ENCODE measurements at regions not wholly inside any gene's neighbourhood (a gene's known extent, or its start where the extent isn't known, plus 50 kb on each side); places are given as distances from the start of the nearest gene placed in this dataset.

DNA sequence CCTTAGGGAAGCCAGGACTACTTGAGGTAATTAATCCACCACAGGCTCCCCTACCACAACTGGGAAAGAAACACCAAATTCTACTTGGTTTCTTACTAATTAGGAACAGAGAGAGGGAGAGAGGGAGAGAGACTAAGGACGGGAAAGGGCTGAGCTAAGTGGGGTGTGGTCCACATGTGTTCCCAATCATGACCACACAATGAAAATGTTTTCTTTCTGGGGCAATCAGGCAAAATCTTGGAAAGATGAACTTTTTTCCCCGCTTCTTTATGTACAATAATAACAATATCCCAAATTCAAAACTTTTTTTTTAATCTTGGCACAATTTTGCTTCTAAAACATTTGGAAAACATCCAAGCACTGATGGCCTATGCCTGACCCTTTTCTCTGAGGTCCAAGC, 734.4 kb downstream of the MAFB start:
- no peaks in the 10 kb centered on the region for H3K27me3 ChIP-seq (ENCODE audit: low read length)
- ATAC-seq = no peak
- no peak overlapping the region for H2AFZ ChIP-seq (ENCODE audit: low read length)
- H3K9ac ChIP-seq (ENCODE audit: low read length) = no peak overlapping the region
- POLR2A ChIA-PET (ENCODE audit: unreplicated experiment) = no interaction called here
- H3K4me1 ChIP-seq (ENCODE audit: insufficient read depth, low read length) = no peaks in the 10 kb centered on the region
- H4K20me1 ChIP-seq (ENCODE audit: low read length) = no peaks in the 10 kb centered on the region
- H3K36me3 ChIP-seq (ENCODE audit: low read depth, low read length) = no peaks in the 10 kb centered on the region
- H3K4me2 ChIP-seq (ENCODE audit: low read length) = no peak overlapping the region
- peaks cover 18% of the 10 kb centered on the region for H3K9me3 ChIP-seq (ENCODE audit: low read length)
- no peak for DNase-seq
- BruUV-seq (replicated peaks) = no TSS peak
- H3K4me3 ChIP-seq (ENCODE audit: low read length) = no peak overlapping the region
- intact Hi-C loops (cut with micrococcal nuclease) = no loop called here
- H3K79me2 ChIP-seq (ENCODE audit: low read length) = no peaks in the 10 kb centered on the region
- TF ChIP-seq, protein P1, sequence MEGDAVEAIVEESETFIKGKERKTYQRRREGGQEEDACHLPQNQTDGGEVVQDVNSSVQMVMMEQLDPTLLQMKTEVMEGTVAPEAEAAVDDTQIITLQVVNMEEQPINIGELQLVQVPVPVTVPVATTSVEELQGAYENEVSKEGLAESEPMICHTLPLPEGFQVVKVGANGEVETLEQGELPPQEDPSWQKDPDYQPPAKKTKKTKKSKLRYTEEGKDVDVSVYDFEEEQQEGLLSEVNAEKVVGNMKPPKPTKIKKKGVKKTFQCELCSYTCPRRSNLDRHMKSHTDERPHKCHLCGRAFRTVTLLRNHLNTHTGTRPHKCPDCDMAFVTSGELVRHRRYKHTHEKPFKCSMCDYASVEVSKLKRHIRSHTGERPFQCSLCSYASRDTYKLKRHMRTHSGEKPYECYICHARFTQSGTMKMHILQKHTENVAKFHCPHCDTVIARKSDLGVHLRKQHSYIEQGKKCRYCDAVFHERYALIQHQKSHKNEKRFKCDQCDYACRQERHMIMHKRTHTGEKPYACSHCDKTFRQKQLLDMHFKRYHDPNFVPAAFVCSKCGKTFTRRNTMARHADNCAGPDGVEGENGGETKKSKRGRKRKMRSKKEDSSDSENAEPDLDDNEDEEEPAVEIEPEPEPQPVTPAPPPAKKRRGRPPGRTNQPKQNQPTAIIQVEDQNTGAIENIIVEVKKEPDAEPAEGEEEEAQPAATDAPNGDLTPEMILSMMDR (conservative IDR thresholded peaks at IDR 0.05; ENCODE audit: low read depth, low read length) = no peak
- TF ChIP-seq EZH2 (IDR thresholded peaks at IDR 0.05; ENCODE audit: low read length, unreplicated experiment) (no peak), EZH2phosphoT487 (IDR thresholded peaks at IDR 0.05; ENCODE audit: borderline replicate concordance, low read length) (no peak)
- H3K9me2 ChIP-seq (replicated peaks; ENCODE audit: low read length) = no peaks in the 10 kb centered on the region
- no peaks in the 10 kb centered on the region for H3F3A ChIP-seq (ENCODE audit: low read length, unreplicated experiment)
- H3K27ac ChIP-seq (ENCODE audit: low read length) = no peak overlapping the region
- CTCF ChIA-PET = no interaction called here

DNA sequence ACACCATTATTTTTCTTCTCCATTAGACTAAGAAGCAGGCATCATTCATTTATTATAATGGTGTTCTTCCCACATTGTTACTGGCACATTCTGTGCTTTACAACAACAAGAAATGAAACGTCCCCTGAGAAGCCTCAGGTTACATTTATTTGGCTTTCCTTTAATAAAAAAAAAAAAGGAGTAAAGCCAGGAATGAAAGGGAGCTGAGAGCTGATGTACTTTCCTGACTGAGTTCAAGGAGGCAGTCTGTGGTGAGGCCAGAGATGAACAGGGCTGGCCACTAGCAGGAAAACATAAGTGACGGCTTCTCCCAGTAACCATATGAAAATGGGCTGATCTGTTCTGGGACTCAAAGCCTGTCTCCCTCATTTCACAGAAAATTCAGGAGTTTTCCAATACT, 742.1 kb downstream of the MAFB start:
- Histone ChIP-seq H4K20me1 (ENCODE audit: low read length) (no peaks in the 10 kb centered on the region), H3K36me3 (ENCODE audit: low read depth, low read length) (no peaks in the 10 kb centered on the region), H3K4me3 (ENCODE audit: low read length) (no peak overlapping the region), H3K9ac (ENCODE audit: low read length) (no peak overlapping the region), H3K79me2 (ENCODE audit: low read length) (no peaks in the 10 kb centered on the region), H3K9me2 (replicated peaks; ENCODE audit: low read length) (no peaks in the 10 kb centered on the region), H3K4me2 (ENCODE audit: low read length) (no peak overlapping the region), H3K9me3 (ENCODE audit: low read length) (peaks cover 3% of the 10 kb centered on the region), H3K27ac (ENCODE audit: low read length) (no peak overlapping the region), H3F3A (ENCODE audit: low read length, unreplicated experiment) (no peaks in the 10 kb centered on the region), H3K27me3 (ENCODE audit: low read length) (no peaks in the 10 kb centered on the region), H2AFZ (ENCODE audit: low read length) (no peak overlapping the region), H3K4me1 (ENCODE audit: insufficient read depth, low read length) (no peaks in the 10 kb centered on the region)
- POLR2A ChIA-PET (ENCODE audit: unreplicated experiment) = no interaction called here
- no TSS peak for BruUV-seq (replicated peaks)
- TF ChIP-seq, protein P1 (conservative IDR thresholded peaks at IDR 0.05; ENCODE audit: low read depth, low read length) = no peak
- TF ChIP-seq EZH2 (IDR thresholded peaks at IDR 0.05; ENCODE audit: low read length, unreplicated experiment) (no peak), EZH2phosphoT487 (IDR thresholded peaks at IDR 0.05; ENCODE audit: borderline replicate concordance, low read length) (no peak)
- ATAC-seq = no peak
- CTCF ChIA-PET = no interaction called here
- no peak for DNase-seq
- intact Hi-C loops (cut with micrococcal nuclease) = no loop called here

DNA sequence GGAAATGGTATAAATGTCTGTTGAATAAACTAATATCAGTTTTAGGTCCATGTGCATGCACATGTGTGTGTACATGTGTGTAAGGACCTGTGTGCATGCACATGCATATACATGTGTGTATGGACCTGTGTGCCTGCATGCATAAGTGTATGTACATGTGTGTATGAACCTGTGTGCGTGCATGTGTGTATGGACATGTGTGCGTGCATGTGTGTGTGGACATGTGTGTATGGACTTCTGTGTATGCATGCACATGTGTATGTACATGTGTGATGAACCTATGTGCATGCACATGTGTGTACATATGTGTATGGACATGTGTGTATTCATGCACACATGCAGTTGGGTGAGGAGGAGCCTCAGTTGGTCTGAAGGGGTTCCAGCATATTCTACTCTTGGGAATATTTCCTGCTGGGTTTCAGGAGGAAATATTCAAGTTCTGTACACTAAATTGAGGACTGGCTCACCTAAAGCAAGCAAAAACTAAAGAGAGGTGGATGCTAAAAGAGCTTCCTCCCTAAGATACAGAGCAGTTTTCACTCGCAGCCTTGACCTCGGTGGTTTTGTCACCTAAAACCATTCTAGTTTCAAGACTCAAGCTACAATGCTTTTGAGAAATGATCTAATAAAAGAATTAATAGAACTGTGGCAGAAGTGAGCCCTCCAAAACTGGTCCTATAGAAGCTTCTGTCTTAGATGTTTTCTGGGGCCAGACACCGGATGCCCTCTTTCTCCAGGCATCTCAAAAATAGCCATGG, 742.8 kb downstream of the MAFB start:
- Histone ChIP-seq H3K4me3 (ENCODE audit: low read length) (no peak overlapping the region), H3K4me2 (ENCODE audit: low read length) (no peak overlapping the region), H3K9me3 (ENCODE audit: low read length) (peaks cover 3% of the 10 kb centered on the region), H2AFZ (ENCODE audit: low read length) (no peak overlapping the region), H3K9me2 (replicated peaks; ENCODE audit: low read length) (no peaks in the 10 kb centered on the region), H3K79me2 (ENCODE audit: low read length) (no peaks in the 10 kb centered on the region), H3K9ac (ENCODE audit: low read length) (no peak overlapping the region), H3K27ac (ENCODE audit: low read length) (no peak overlapping the region), H3F3A (ENCODE audit: low read length, unreplicated experiment) (no peaks in the 10 kb centered on the region), H4K20me1 (ENCODE audit: low read length) (no peaks in the 10 kb centered on the region), H3K4me1 (ENCODE audit: insufficient read depth, low read length) (no peaks in the 10 kb centered on the region), H3K36me3 (ENCODE audit: low read depth, low read length) (no peaks in the 10 kb centered on the region), H3K27me3 (ENCODE audit: low read length) (no peaks in the 10 kb centered on the region)
- ChIA-PET CTCF (no interaction called here), POLR2A (ENCODE audit: unreplicated experiment) (no interaction called here)
- no TSS peak for BruUV-seq (replicated peaks)
- no peak for DNase-seq
- TF ChIP-seq, protein P1 (conservative IDR thresholded peaks at IDR 0.05; ENCODE audit: low read depth, low read length) = no peak
- TF ChIP-seq EZH2phosphoT487 (IDR thresholded peaks at IDR 0.05; ENCODE audit: borderline replicate concordance, low read length) (no peak), EZH2 (IDR thresholded peaks at IDR 0.05; ENCODE audit: low read length, unreplicated experiment) (no peak)
- ATAC-seq = no peak
- intact Hi-C loops (cut with micrococcal nuclease) = no loop called here
